Hepatocyte (in vitro differentiated cells): ENCODE measurements at regions not wholly inside any gene's neighbourhood (a gene's known extent, or its start where the extent isn't known, plus 50 kb on each side); places are given as distances from the start of the nearest gene placed in this dataset.

ENCODE experiments used
- EZH2 ChIP-seq: fragments of 200-600 bp; sonication (generic); IDR thresholded peaks from 2 replicates; pipeline ENCODE4 v1.6.1; 2016; ENCODE audit warnings: antibody characterized with exemption, mild to moderate bottlenecking, borderline replicate concordance
- EZH2phosphoT487 ChIP-seq: fragments of 200-600 bp; sonication (generic); IDR thresholded peaks from one replicate; pipeline ENCODE4 v1.6.1; 2018; ENCODE audit warnings: antibody characterized with exemption, mild to moderate bottlenecking, low read depth, moderate library complexity; ENCODE audit not compliant: unreplicated experiment, severe bottlenecking
- TF ChIP-seq, protein P1 (sequence below): fragments of 200-600 bp; sonication (generic); IDR thresholded peaks from 2 replicates; pipeline ENCODE4 v1.5.1; 2016; ENCODE audit warnings: antibody characterized with exemption, mild to moderate bottlenecking; ENCODE audit not compliant: poor library complexity

DNA sequence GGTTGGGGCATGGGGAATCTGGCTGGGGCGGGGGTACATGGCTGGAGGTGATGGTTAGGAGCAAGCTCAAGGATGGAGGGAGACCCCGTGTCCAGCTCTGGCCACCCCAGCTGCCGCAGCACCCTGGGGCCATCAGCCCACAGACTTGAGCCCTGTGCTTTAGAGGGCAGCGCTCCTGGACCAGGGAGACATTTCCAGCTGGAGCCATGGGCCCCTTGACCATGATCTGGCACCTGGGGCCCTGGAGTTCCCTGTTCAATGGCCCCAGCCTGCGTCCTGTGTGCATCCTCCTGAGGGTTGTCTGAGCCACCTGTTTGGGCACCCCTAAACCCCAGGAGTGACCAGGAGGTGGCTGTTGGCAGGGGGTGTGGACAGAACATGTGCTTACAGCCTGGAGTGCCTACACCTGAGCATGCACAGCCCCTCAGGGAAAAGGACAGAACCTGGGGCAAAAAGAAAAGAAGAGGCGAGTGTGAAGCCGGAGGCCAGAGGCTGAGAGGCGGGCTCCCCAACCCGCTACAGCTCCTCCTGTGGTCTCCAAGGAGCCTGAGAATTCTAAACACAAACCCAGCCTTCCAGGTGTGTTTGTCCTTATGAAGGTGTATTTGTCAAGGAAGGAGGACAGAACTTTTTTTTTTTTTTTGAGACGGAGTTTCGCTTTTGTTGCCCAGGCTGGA is 126.7 kb downstream of the C9orf50 start:
- TF ChIP-seq, protein P1, sequence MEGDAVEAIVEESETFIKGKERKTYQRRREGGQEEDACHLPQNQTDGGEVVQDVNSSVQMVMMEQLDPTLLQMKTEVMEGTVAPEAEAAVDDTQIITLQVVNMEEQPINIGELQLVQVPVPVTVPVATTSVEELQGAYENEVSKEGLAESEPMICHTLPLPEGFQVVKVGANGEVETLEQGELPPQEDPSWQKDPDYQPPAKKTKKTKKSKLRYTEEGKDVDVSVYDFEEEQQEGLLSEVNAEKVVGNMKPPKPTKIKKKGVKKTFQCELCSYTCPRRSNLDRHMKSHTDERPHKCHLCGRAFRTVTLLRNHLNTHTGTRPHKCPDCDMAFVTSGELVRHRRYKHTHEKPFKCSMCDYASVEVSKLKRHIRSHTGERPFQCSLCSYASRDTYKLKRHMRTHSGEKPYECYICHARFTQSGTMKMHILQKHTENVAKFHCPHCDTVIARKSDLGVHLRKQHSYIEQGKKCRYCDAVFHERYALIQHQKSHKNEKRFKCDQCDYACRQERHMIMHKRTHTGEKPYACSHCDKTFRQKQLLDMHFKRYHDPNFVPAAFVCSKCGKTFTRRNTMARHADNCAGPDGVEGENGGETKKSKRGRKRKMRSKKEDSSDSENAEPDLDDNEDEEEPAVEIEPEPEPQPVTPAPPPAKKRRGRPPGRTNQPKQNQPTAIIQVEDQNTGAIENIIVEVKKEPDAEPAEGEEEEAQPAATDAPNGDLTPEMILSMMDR = no peak
- TF ChIP-seq EZH2 = no peak
- TF ChIP-seq EZH2phosphoT487 = no peak
